Loucy (cell line): ENCODE measurements at regions not wholly inside any gene's neighbourhood (a gene's known extent, or its start where the extent isn't known, plus 50 kb on each side); places are given as distances from the start of the nearest gene placed in this dataset.

Experiments used
- CTCF ChIP-seq: fragments of 200-600 bp; sonication (generic); conservative IDR thresholded peaks from 2 replicates; pipeline ENCODE4 v1.5.1; 2014; ENCODE audit warnings: mild to moderate bottlenecking, antibody characterized with exemption, low read length
- EZH2phosphoT487 ChIP-seq: fragments of 200-600 bp; IDR thresholded peaks from 2 replicates; pipeline ENCODE4 v1.6.1; 2018; ENCODE audit warnings: antibody characterized with exemption, mild to moderate bottlenecking, moderate library complexity, borderline replicate concordance

- TF ChIP-seq CTCF (no peak), EZH2phosphoT487 (no peak)
Measured at GRCh38 chr16:35492225-35492624, 2032.8 kb downstream of the TP53TG3F start.
